ENCODE measurements at regions not wholly inside any gene's neighbourhood (a gene's known extent, or its start where the extent isn't known, plus 50 kb on each side); places are given as distances from the start of the nearest gene placed in this dataset. TPM values are rescaled to one million over a fixed set of nuclear protein-coding genes. Genes with fewer than 3 reads are reported as not detected.

- DNase-seq: no peak
- peaks cover under 1 to 13% of the 10 kb centered on the region in 2 donors for H3K4me1 ChIP-seq (ENCODE audit: control insufficient read depth in 1 of 2, insufficient read depth in 2 of 2, low read length in 2 of 2)
- no peak overlapping the region for H3K9ac ChIP-seq (ENCODE audit: insufficient read depth, low read length, poor library complexity, severe bottlenecking)
- no peaks in the 10 kb centered on the region for H3K9me3 ChIP-seq (replicated peaks in 1 of 2; ENCODE audit: control insufficient read depth in 1 of 2, insufficient read depth in 1 of 2, low read length in 2 of 2)
- H3K27ac ChIP-seq (ENCODE audit: low read depth in 1 of 2, low read length in 2 of 2): no peak overlapping the region
- Mint-ChIP-seq H3K4me3 (no peak overlapping the region), H3K27ac (no peak overlapping the region), H3K27me3 (ENCODE audit: low read depth in 3 of 3) (peaks cover 0 to 3% (median 0%) of the 10 kb centered on the region in 3 donors), H3K4me1 (peaks cover 13% of the 10 kb centered on the region), H3K9me3 (peaks cover 0 to 4% (median 2%) of the 10 kb centered on the region in 7 donors), H3K36me3 (no peaks in the 10 kb centered on the region)
- no peaks in the 10 kb centered on the region for H3K27me3 ChIP-seq (ENCODE audit: control insufficient read depth in 2 of 2, insufficient read depth in 2 of 2, low read length in 2 of 2)
- no peak overlapping the region for H3K4me3 ChIP-seq (replicated peaks in 1 of 3; ENCODE audit: low read depth in 2 of 3, low read length in 3 of 3)
- no peak overlapping the region for H3K4me2 ChIP-seq (replicated peaks; ENCODE audit: extremely low read depth, low read length, poor library complexity, severe bottlenecking)
- WGBS (ENCODE audit: insufficient coverage): 86% methylated on average over 3 of the region's 7 CpGs
- intact Hi-C loops (cut with micrococcal nuclease): no loop called here
- no peaks in the 10 kb centered on the region for H4K20me1 ChIP-seq (ENCODE audit: insufficient read depth, low read length)
- no peak for TF ChIP-seq CTCF (IDR thresholded peaks at IDR 0.05)
- no peaks in the 10 kb centered on the region for H3K36me3 ChIP-seq (replicated peaks in 1 of 2; ENCODE audit: control insufficient read depth in 1 of 2, insufficient read depth in 2 of 2, low read length in 2 of 2)
- no peak overlapping the region for H2AFZ ChIP-seq (ENCODE audit: insufficient read depth, low read depth, low read length, poor library complexity, severe bottlenecking)
- H3K79me2 ChIP-seq (ENCODE audit: insufficient read depth, low read length): no peaks in the 10 kb centered on the region
Measured at GRCh38 chr4:123346330-123346940, 50.2 kb upstream of the SPRY1 start.

Small RNAs in the stretch of these regions (small RNA-seq; reads per million reads assigned to genes)
- gene AC026402.1 (ENCODE audit: insufficient read length, low read depth): not detected
